LNCaP clone FGC (cell line): ENCODE measurements at regions not wholly inside any gene's neighbourhood (a gene's known extent, or its start where the extent isn't known, plus 50 kb on each side); places are given as distances from the start of the nearest gene placed in this dataset.

Experiments used
- DNase-seq: peaks from one replicate; pipeline ENCODE4 v3.0.0-alpha.2; 2011; ENCODE audit warnings: low read depth
- H3K4me3 ChIP-seq: 2 replicates; pipeline ENCODE4 v1.5.1; 2011; ENCODE audit warnings: mild to moderate bottlenecking, low read depth, low read length, control low read depth
- TF ChIP-seq, protein P1 (sequence below): IDR thresholded peaks from 2 replicates; pipeline ENCODE4 v1.5.1; 2012; ENCODE audit warnings: mild to moderate bottlenecking; ENCODE audit not compliant: control insufficient read depth, insufficient read depth; ENCODE audit errors: extremely low read depth

GRCh38 chr20:43255877-43256276 is 66.2 kb upstream of the PTPRT start:
- TF ChIP-seq, protein P1, sequence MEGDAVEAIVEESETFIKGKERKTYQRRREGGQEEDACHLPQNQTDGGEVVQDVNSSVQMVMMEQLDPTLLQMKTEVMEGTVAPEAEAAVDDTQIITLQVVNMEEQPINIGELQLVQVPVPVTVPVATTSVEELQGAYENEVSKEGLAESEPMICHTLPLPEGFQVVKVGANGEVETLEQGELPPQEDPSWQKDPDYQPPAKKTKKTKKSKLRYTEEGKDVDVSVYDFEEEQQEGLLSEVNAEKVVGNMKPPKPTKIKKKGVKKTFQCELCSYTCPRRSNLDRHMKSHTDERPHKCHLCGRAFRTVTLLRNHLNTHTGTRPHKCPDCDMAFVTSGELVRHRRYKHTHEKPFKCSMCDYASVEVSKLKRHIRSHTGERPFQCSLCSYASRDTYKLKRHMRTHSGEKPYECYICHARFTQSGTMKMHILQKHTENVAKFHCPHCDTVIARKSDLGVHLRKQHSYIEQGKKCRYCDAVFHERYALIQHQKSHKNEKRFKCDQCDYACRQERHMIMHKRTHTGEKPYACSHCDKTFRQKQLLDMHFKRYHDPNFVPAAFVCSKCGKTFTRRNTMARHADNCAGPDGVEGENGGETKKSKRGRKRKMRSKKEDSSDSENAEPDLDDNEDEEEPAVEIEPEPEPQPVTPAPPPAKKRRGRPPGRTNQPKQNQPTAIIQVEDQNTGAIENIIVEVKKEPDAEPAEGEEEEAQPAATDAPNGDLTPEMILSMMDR = no peak
- no peak overlapping the region for H3K4me3 ChIP-seq
- DNase-seq = no peak

GRCh38 chr20:43252761-43253160 is 63.1 kb upstream of the PTPRT start:
- TF ChIP-seq, protein P1 = no peak
- DNase-seq = no peak
- H3K4me3 ChIP-seq = no peak overlapping the region

GRCh38 chr20:43248341-43248740 is 58.6 kb upstream of the PTPRT start:
- TF ChIP-seq, protein P1 = no peak

GRCh38 chr20:43247361-43247760 is 57.7 kb upstream of the PTPRT start:
- DNase-seq = no peak
- no peak overlapping the region for H3K4me3 ChIP-seq
- TF ChIP-seq, protein P1 = no peak

More at GRCh38 chr20:43248341-43248740, 58.6 kb upstream of the PTPRT start:
- DNase-seq = no peak
- no peak overlapping the region for H3K4me3 ChIP-seq

- no peak for DNase-seq
- no peak overlapping the region for H3K4me3 ChIP-seq
- TF ChIP-seq, protein P1 = no peak
Measured at GRCh38 chr20:43244647-43245046, 54.9 kb upstream of the PTPRT start.

DNA sequence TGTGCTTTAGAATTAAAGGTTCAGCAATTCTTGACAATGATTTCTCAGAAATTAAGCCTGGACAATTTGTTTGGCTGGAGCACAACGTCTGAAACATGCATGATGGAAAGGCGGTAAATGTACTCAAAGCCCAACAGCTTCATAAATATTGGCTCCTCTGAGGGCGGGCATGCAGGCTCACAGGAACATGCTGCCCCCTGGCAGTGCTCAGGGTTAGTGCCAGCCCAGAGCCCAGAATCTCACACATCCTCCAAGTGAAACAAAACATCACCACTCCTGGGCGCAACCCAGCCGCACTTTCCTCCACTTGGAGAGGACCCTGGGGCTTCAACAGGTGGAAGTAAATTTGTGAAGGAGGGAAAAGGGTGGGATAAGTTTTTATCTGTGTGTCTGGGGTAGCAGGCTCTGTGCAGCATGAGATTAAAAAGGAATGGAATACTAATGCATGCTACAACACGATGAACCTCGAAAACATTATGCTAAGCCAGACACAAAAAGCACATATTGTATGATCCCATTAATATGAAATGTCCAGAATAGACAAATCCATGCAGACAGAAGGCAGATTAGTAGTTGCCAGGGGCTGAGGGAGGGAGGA is 54.1 kb upstream of the PTPRT start:
- H3K4me3 ChIP-seq = no peak overlapping the region
- peak; percentile 4 for DNase-seq
- TF ChIP-seq, protein P1 = peak; percentile 68
